Fibroblast of mammary gland (primary cell): ENCODE measurements at regions not wholly inside any gene's neighbourhood (a gene's known extent, or its start where the extent isn't known, plus 50 kb on each side); places are given as distances from the start of the nearest gene placed in this dataset.
"Not testable (repeated sequence)": the region's sequence is repeated elsewhere in the genome, so short reads cannot be mapped to it uniquely, and the experiment has no call there.

Source experiments
- DNase-seq: peaks from one replicate; pipeline ENCODE4 v3.0.0-alpha.2; 2010; ENCODE audit warnings: low read depth
- H3K4me3 ChIP-seq: 2 replicates; pipeline ENCODE4 v1.5.1; 2011; ENCODE audit warnings: low read depth, mild to moderate bottlenecking, low read length, moderate library complexity; ENCODE audit not compliant: control insufficient read depth
- CTCF ChIP-seq: conservative IDR thresholded peaks from 2 replicates; pipeline ENCODE4 v1.5.1; 2011; ENCODE audit warnings: low read depth, low read length, inconsistent platforms; ENCODE audit not compliant: control insufficient read depth, insufficient read depth

- H3K4me3 ChIP-seq, result no peak overlapping the region
- no peak for DNase-seq
- no peak for TF ChIP-seq CTCF
Observed at GRCh38 chr13:42381165-42381425, 109.1 kb downstream of the AKAP11 start.

GRCh38 chr13:42381426-42381825 is 109.5 kb downstream of the AKAP11 start:
- not testable (repeated sequence) for DNase-seq, H3K4me3 ChIP-seq

GRCh38 chr13:42383025-42383424 is 111.1 kb downstream of the AKAP11 start:
- no peak overlapping the region for H3K4me3 ChIP-seq
- no peak for DNase-seq
- TF ChIP-seq CTCF, result no peak

- DNase-seq, result peak; percentile 40
- H3K4me3 ChIP-seq, result no peak overlapping the region
- TF ChIP-seq CTCF, result no peak
Observed at GRCh38 chr13:42384265-42384664, 112.3 kb downstream of the AKAP11 start.

- H3K4me3 ChIP-seq, result no peak overlapping the region
- DNase-seq, result no peak
- no peak for TF ChIP-seq CTCF
Observed at GRCh38 chr13:42388326-42388725, 116.4 kb downstream of the AKAP11 start.

- TF ChIP-seq CTCF, result no peak
- no peak for DNase-seq
- no peak overlapping the region for H3K4me3 ChIP-seq
Observed at GRCh38 chr13:42389041-42389440, 117.1 kb downstream of the AKAP11 start.

- DNase-seq, result no peak
- no peak overlapping the region for H3K4me3 ChIP-seq
- no peak for TF ChIP-seq CTCF
Observed at GRCh38 chr13:42392180-42392579, 120.2 kb downstream of the AKAP11 start.
